OCI-LY1 (cell line): ENCODE measurements at regions not wholly inside any gene's neighbourhood (a gene's known extent, or its start where the extent isn't known, plus 50 kb on each side); places are given as distances from the start of the nearest gene placed in this dataset.

Experiments used
- EZH2 ChIP-seq: fragments of 200-600 bp; sonication (generic), shearing (Covaris generic); IDR thresholded peaks from 2 replicates; pipeline ENCODE4 v1.8.0; 2017; ENCODE audit warnings: borderline replicate concordance, mixed run types, mild to moderate bottlenecking, antibody characterized with exemption, low read length, moderate library complexity, mixed read lengths
- TF ChIP-seq, protein P1 (sequence below): fragments of 200-600 bp; sonication (generic), shearing (Covaris generic); IDR thresholded peaks from 2 replicates; pipeline ENCODE4 v1.5.1; 2017; ENCODE audit warnings: mild to moderate bottlenecking, antibody characterized with exemption, low read length, moderate library complexity, mixed read lengths

- TF ChIP-seq, protein P1, sequence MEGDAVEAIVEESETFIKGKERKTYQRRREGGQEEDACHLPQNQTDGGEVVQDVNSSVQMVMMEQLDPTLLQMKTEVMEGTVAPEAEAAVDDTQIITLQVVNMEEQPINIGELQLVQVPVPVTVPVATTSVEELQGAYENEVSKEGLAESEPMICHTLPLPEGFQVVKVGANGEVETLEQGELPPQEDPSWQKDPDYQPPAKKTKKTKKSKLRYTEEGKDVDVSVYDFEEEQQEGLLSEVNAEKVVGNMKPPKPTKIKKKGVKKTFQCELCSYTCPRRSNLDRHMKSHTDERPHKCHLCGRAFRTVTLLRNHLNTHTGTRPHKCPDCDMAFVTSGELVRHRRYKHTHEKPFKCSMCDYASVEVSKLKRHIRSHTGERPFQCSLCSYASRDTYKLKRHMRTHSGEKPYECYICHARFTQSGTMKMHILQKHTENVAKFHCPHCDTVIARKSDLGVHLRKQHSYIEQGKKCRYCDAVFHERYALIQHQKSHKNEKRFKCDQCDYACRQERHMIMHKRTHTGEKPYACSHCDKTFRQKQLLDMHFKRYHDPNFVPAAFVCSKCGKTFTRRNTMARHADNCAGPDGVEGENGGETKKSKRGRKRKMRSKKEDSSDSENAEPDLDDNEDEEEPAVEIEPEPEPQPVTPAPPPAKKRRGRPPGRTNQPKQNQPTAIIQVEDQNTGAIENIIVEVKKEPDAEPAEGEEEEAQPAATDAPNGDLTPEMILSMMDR, result no peak
- no peak for TF ChIP-seq EZH2
Observed at GRCh38 chr18:42287047-42287446, 332.0 kb downstream of the PIK3C3 start.
